GM13977 (cell line): ENCODE measurements at regions not wholly inside any gene's neighbourhood (a gene's known extent, or its start where the extent isn't known, plus 50 kb on each side); places are given as distances from the start of the nearest gene placed in this dataset.
A peak's percentile ranks its signal among the peaks of the same experiment; 100 is the strongest.

Experiments
- DNase-seq: peaks from one replicate; pipeline ENCODE4 v3.0.0; 2012; ENCODE audit warnings: low spot score
- in situ Hi-C: fragments of 300-500 bp; cut with MboI; formaldehyde crosslinking; loops from one replicate; pipeline ENCODE4 v1.12.0; 2022; ENCODE audit warnings: low sequenced_read_pairs, low pct_unique_long_range_greater_than_20kb, mixed read lengths, inconsistent platforms; ENCODE audit not compliant: unreplicated experiment
- TF ChIP-seq, protein P1 (sequence below): IDR thresholded peaks from 2 replicates; pipeline ENCODE4 v1.5.1; 2012; ENCODE audit warnings: mild to moderate bottlenecking, control low read depth; ENCODE audit not compliant: insufficient read depth; ENCODE audit errors: extremely low read depth, missing control alignments

GRCh38 chr10:29734962-29735627, 100.3 kb upstream of the SVIL start:
- TF ChIP-seq, protein P1, sequence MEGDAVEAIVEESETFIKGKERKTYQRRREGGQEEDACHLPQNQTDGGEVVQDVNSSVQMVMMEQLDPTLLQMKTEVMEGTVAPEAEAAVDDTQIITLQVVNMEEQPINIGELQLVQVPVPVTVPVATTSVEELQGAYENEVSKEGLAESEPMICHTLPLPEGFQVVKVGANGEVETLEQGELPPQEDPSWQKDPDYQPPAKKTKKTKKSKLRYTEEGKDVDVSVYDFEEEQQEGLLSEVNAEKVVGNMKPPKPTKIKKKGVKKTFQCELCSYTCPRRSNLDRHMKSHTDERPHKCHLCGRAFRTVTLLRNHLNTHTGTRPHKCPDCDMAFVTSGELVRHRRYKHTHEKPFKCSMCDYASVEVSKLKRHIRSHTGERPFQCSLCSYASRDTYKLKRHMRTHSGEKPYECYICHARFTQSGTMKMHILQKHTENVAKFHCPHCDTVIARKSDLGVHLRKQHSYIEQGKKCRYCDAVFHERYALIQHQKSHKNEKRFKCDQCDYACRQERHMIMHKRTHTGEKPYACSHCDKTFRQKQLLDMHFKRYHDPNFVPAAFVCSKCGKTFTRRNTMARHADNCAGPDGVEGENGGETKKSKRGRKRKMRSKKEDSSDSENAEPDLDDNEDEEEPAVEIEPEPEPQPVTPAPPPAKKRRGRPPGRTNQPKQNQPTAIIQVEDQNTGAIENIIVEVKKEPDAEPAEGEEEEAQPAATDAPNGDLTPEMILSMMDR: no peak
- peak; percentile 59 for DNase-seq
- in situ Hi-C loops: no loop called here

DNA sequence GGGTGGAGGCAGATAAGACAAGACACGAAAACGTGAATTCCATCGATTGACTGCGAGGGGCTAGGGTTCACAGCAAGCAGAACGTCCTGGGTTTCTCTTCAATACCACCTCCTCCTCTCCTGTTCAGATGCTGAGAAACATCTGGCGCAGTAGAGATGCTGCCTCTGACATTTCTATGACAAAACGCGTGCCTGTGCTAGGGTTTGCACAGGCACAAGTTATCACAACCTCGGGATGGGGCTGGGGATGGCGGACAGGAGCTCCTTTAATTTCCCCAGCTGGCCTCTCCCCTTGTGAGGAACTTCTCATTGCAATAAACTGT, 99.8 kb upstream of the SVIL start:
- in situ Hi-C loops: no loop called here
- TF ChIP-seq, protein P1: no peak
- DNase-seq: peak; percentile 22

- TF ChIP-seq, protein P1: no peak
These were observed 98.6 kb upstream of the SVIL start for GRCh38 chr10:29733323-29733722.

GRCh38 chr10:29732918-29733317, 98.1 kb upstream of the SVIL start:
- TF ChIP-seq, protein P1: no peak
- in situ Hi-C loops: no loop called here
- no peak for DNase-seq

More at GRCh38 chr10:29733323-29733722, 98.6 kb upstream of the SVIL start:
- no peak for DNase-seq
- in situ Hi-C loops: no loop called here

GRCh38 chr10:29731760-29732159, 97.0 kb upstream of the SVIL start:
- in situ Hi-C loops: no loop called here
- no peak for DNase-seq
- TF ChIP-seq, protein P1: no peak

- in situ Hi-C loops: no loop called here
- TF ChIP-seq, protein P1: no peak
These were observed 96.2 kb upstream of the SVIL start for GRCh38 chr10:29730969-29731368.

More at GRCh38 chr10:29730969-29731368, 96.2 kb upstream of the SVIL start:
- DNase-seq: no peak
